ENCODE measurements at regions not wholly inside any gene's neighbourhood (a gene's known extent, or its start where the extent isn't known, plus 50 kb on each side); places are given as distances from the start of the nearest gene placed in this dataset.

DNA sequence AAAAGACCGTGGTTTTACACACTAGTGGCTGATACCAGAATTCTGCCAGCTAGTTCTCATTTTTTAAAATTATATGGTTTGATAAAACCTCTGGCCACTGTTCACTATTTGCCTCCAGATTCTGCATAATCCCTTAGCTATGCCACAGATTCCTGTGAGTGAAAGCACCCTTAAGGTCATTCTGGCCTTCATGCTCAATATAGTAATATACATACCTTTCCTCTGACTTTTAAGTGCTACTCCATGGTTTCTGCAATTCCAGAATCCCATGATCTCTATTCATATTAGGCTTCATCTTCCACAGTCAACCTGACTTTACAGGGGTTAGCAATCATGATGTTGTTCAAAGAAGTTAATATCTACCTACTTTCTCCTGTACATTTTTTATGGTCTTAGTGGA, 274.1 kb upstream of the EDNRB start:
- H3K9me3 ChIP-seq (ENCODE audit: low read length): no peaks in the 10 kb centered on the region
- Mint-ChIP-seq H3K27me3 (no peaks in the 10 kb centered on the region), H3K4me1 (no peaks in the 10 kb centered on the region), H3K9me3 (peaks cover 0 to 2% (median 0%) of the 10 kb centered on the region in 5 donors), H3K4me3 (no peak overlapping the region), H3K36me3 (no peaks in the 10 kb centered on the region), H3K27ac (no peak overlapping the region)
- no peaks in the 10 kb centered on the region for H3K4me1 ChIP-seq (ENCODE audit: insufficient read depth, low read length)
- no peaks in the 10 kb centered on the region for H3K36me3 ChIP-seq (ENCODE audit: insufficient read depth, low read length)
- no peaks in the 10 kb centered on the region for H3K27me3 ChIP-seq (ENCODE audit: insufficient read depth, low read length, poor library complexity, severe bottlenecking)
- no peak overlapping the region for H3K27ac ChIP-seq (ENCODE audit: low read depth, low read length)
- no peak for DNase-seq
- ChIA-PET POLR2A (no interaction called here), CTCF (no interaction called here)
- H3K4me3 ChIP-seq (ENCODE audit: low read length): no peak overlapping the region

GRCh38 chr13:78190296-78190695, 271.7 kb upstream of the EDNRB start:
- no peak for DNase-seq
- no peak overlapping the region for H3K4me3 Mint-ChIP-seq
- Histone ChIP-seq H3K27ac (ENCODE audit: low read depth, low read length) (no peak overlapping the region), H3K27me3 (ENCODE audit: insufficient read depth, low read length, poor library complexity, severe bottlenecking) (no peaks in the 10 kb centered on the region), H3K36me3 (ENCODE audit: insufficient read depth, low read length) (no peaks in the 10 kb centered on the region), H3K4me1 (ENCODE audit: insufficient read depth, low read length) (no peaks in the 10 kb centered on the region), H3K9me3 (ENCODE audit: low read length) (no peaks in the 10 kb centered on the region), H3K4me3 (ENCODE audit: low read length) (no peak overlapping the region)
- no peaks in the 10 kb centered on the region for H3K27me3 Mint-ChIP-seq
- H3K36me3 Mint-ChIP-seq: no peaks in the 10 kb centered on the region
- no peak overlapping the region for H3K27ac Mint-ChIP-seq
- peaks cover 0 to 2% (median 0%) of the 10 kb centered on the region in 5 donors for H3K9me3 Mint-ChIP-seq
- ChIA-PET POLR2A (no interaction called here), CTCF (no interaction called here)
- no peaks in the 10 kb centered on the region for H3K4me1 Mint-ChIP-seq

DNA sequence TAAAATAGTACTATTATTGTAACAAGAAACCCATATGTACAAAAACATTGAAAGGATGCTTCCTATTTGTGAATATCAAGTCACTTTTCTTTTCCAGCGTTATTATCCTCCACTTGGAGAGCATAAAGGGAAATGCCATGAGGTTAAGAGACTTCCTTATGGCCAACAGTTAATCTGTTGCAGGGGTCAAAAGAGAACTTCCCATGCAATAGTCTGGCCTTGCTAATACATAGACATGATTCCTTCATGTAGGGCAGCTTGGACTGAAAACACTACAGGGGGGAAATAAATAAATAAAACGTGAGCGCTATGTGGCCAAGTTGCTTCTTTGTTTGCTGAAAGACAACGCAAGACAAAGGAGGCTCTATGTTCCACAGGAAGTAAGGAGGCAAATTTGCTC, 269.1 kb upstream of the EDNRB start:
- Histone ChIP-seq H3K27me3 (ENCODE audit: insufficient read depth, low read length, poor library complexity, severe bottlenecking) (no peaks in the 10 kb centered on the region), H3K36me3 (ENCODE audit: insufficient read depth, low read length) (no peaks in the 10 kb centered on the region), H3K27ac (ENCODE audit: low read depth, low read length) (no peak overlapping the region), H3K4me3 (ENCODE audit: low read length) (no peak overlapping the region), H3K9me3 (ENCODE audit: low read length) (no peaks in the 10 kb centered on the region), H3K4me1 (ENCODE audit: insufficient read depth, low read length) (no peaks in the 10 kb centered on the region)
- DNase-seq: no peak
- ChIA-PET POLR2A (no interaction called here), CTCF (no interaction called here)
- Mint-ChIP-seq H3K4me1 (no peaks in the 10 kb centered on the region), H3K36me3 (no peaks in the 10 kb centered on the region), H3K27ac (no peak overlapping the region), H3K4me3 (no peak overlapping the region), H3K27me3 (peaks cover 0 to 4% of the 10 kb centered on the region in 2 donors), H3K9me3 (peaks cover 0 to 2% (median 0%) of the 10 kb centered on the region in 5 donors)

GRCh38 chr13:78185700-78186099, 267.1 kb upstream of the EDNRB start:
- Mint-ChIP-seq H3K4me3 (no peak overlapping the region), H3K36me3 (no peaks in the 10 kb centered on the region), H3K9me3 (peaks cover 0 to 2% (median 0%) of the 10 kb centered on the region in 5 donors), H3K27me3 (peaks cover 0 to 4% of the 10 kb centered on the region in 2 donors), H3K4me1 (no peaks in the 10 kb centered on the region), H3K27ac (no peak overlapping the region)
- Histone ChIP-seq H3K36me3 (ENCODE audit: insufficient read depth, low read length) (no peaks in the 10 kb centered on the region), H3K9me3 (ENCODE audit: low read length) (no peaks in the 10 kb centered on the region), H3K4me3 (ENCODE audit: low read length) (no peak overlapping the region), H3K4me1 (ENCODE audit: insufficient read depth, low read length) (no peaks in the 10 kb centered on the region), H3K27me3 (ENCODE audit: insufficient read depth, low read length, poor library complexity, severe bottlenecking) (no peaks in the 10 kb centered on the region), H3K27ac (ENCODE audit: low read depth, low read length) (no peak overlapping the region)
- ChIA-PET POLR2A (no interaction called here), CTCF (no interaction called here)
- DNase-seq: no peak

DNA sequence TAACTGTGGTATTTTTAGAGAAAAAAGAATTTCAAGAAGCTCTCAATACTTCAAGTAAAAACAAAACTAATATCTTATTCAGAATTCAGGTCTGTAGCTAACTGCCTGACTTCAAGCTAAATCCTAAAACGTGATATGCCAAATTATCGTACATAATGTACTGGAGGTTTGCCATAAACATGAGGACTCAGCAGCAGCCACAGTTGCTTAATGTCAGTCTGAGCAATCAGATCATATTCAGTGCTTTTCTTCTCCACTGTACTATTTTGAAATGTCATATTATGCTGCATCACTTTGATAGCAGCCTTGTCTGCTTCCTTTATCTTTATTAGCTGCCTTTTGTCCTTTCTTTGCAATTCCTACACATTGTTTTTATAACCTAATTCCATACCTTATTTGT, 265.1 kb upstream of the EDNRB start:
- H3K4me3 Mint-ChIP-seq: no peak overlapping the region
- no peak overlapping the region for H3K27ac Mint-ChIP-seq
- H3K27me3 Mint-ChIP-seq: peaks cover 0 to 4% of the 10 kb centered on the region in 2 donors

DNA sequence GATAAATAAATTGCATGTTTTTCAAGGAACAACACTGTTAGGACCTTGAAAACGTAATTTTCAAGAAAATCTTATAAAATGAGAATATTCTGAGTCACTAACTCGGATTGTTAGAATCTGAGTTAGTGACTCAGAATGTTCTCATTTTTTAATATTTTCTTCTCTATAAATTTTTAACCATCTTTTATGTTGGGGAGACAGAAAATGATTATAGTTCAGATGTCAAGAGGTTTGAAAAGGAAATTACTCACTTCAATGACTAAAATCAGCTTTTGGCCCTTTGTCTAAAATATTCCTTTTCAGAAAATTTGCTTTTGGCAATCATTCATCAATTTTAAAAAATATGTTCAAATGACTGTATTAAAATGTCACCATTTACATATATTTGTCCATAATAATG, 264.2 kb upstream of the EDNRB start:
- no peak overlapping the region for H3K27ac Mint-ChIP-seq
- H3K4me1 ChIP-seq (ENCODE audit: insufficient read depth, low read length): no peaks in the 10 kb centered on the region
- no peaks in the 10 kb centered on the region for H3K27me3 ChIP-seq (ENCODE audit: insufficient read depth, low read length, poor library complexity, severe bottlenecking)
- H3K9me3 Mint-ChIP-seq: peaks cover 0 to 7% (median 3%) of the 10 kb centered on the region in 5 donors
- H3K9me3 ChIP-seq (ENCODE audit: low read length): no peaks in the 10 kb centered on the region
- ChIA-PET POLR2A (no interaction called here), CTCF (no interaction called here)
- no peaks in the 10 kb centered on the region for H3K36me3 Mint-ChIP-seq
- no peak overlapping the region for H3K4me3 ChIP-seq (ENCODE audit: low read length)
- DNase-seq: no peak
- peaks cover 0 to 4% of the 10 kb centered on the region in 2 donors for H3K27me3 Mint-ChIP-seq
- H3K4me1 Mint-ChIP-seq: no peaks in the 10 kb centered on the region
- H3K36me3 ChIP-seq (ENCODE audit: insufficient read depth, low read length): no peaks in the 10 kb centered on the region
- no peak overlapping the region for H3K4me3 Mint-ChIP-seq
- no peak overlapping the region for H3K27ac ChIP-seq (ENCODE audit: low read depth, low read length)

More for the DNA sequence above, 265.1 kb upstream of the EDNRB start:
- no peaks in the 10 kb centered on the region for H3K4me1 Mint-ChIP-seq
- Histone ChIP-seq H3K4me3 (ENCODE audit: low read length) (no peak overlapping the region), H3K27ac (ENCODE audit: low read depth, low read length) (no peak overlapping the region), H3K27me3 (ENCODE audit: insufficient read depth, low read length, poor library complexity, severe bottlenecking) (no peaks in the 10 kb centered on the region), H3K4me1 (ENCODE audit: insufficient read depth, low read length) (no peaks in the 10 kb centered on the region), H3K9me3 (ENCODE audit: low read length) (no peaks in the 10 kb centered on the region), H3K36me3 (ENCODE audit: insufficient read depth, low read length) (no peaks in the 10 kb centered on the region)
- ChIA-PET CTCF (no interaction called here), POLR2A (no interaction called here)
- H3K36me3 Mint-ChIP-seq: no peaks in the 10 kb centered on the region
- no peak for DNase-seq
- peaks cover 0 to 7% (median 3%) of the 10 kb centered on the region in 5 donors for H3K9me3 Mint-ChIP-seq

- Mint-ChIP-seq H3K27me3 (peaks cover 3 to 5% of the 10 kb centered on the region in 2 donors), H3K36me3 (no peaks in the 10 kb centered on the region), H3K4me3 (no peak overlapping the region), H3K27ac (no peak overlapping the region), H3K4me1 (no peaks in the 10 kb centered on the region), H3K9me3 (peaks cover 0 to 12% (median 3%) of the 10 kb centered on the region in 5 donors)
- no peaks in the 10 kb centered on the region for H3K36me3 ChIP-seq (ENCODE audit: insufficient read depth, low read length)
- no peak for DNase-seq
- H3K27me3 ChIP-seq (ENCODE audit: insufficient read depth, low read length, poor library complexity, severe bottlenecking): no peaks in the 10 kb centered on the region
- no peak overlapping the region for H3K4me3 ChIP-seq (ENCODE audit: low read length)
- ChIA-PET CTCF (no interaction called here), POLR2A (no interaction called here)
- no peaks in the 10 kb centered on the region for H3K4me1 ChIP-seq (ENCODE audit: insufficient read depth, low read length)
- H3K27ac ChIP-seq (ENCODE audit: low read depth, low read length): no peak overlapping the region
- H3K9me3 ChIP-seq (ENCODE audit: low read length): no peaks in the 10 kb centered on the region
Measured at GRCh38 chr13:78177306-78177705, 258.7 kb upstream of the EDNRB start.

DNA sequence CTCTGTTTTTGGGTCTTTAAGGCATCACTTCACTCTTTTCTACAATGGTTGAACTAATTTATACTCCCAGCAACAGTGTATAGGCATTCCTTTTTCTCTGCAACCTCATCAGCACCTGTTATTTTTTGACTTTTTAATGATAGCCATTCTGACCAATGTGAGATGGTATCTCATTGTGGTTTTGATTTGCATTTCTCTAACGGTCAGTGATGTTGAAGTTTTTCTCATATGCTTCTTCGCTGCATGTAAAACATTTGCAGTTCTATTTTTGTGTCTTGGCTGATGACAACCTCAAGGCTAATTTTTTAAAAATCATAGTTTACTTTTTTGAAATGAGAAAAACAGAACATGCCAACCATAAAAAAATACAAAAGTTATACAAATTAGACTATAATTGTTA, 258.2 kb upstream of the EDNRB start:
- no peaks in the 10 kb centered on the region for H3K9me3 ChIP-seq (ENCODE audit: low read length)
- no peaks in the 10 kb centered on the region for H3K36me3 Mint-ChIP-seq

GRCh38 chr13:78169386-78169785, 250.8 kb upstream of the EDNRB start:
- H3K27me3 Mint-ChIP-seq: peaks cover 3 to 7% of the 10 kb centered on the region in 2 donors
- Histone ChIP-seq H3K27ac (ENCODE audit: low read depth, low read length) (no peak overlapping the region), H3K9me3 (ENCODE audit: low read length) (no peaks in the 10 kb centered on the region), H3K27me3 (ENCODE audit: insufficient read depth, low read length, poor library complexity, severe bottlenecking) (no peaks in the 10 kb centered on the region), H3K4me3 (ENCODE audit: low read length) (no peak overlapping the region), H3K4me1 (ENCODE audit: insufficient read depth, low read length) (no peaks in the 10 kb centered on the region), H3K36me3 (ENCODE audit: insufficient read depth, low read length) (no peaks in the 10 kb centered on the region)
- H3K4me1 Mint-ChIP-seq: no peaks in the 10 kb centered on the region
- H3K9me3 Mint-ChIP-seq: peaks cover 0 to 3% (median 1%) of the 10 kb centered on the region in 5 donors
- no peak overlapping the region for H3K4me3 Mint-ChIP-seq
- DNase-seq: no peak
- H3K36me3 Mint-ChIP-seq: no peaks in the 10 kb centered on the region
- no peak overlapping the region for H3K27ac Mint-ChIP-seq
- ChIA-PET POLR2A (no interaction called here), CTCF (no interaction called here)

More for the DNA sequence above, 258.2 kb upstream of the EDNRB start:
- no peaks in the 10 kb centered on the region for H3K4me1 ChIP-seq (ENCODE audit: insufficient read depth, low read length)
- no peak overlapping the region for H3K4me3 ChIP-seq (ENCODE audit: low read length)
- Mint-ChIP-seq H3K4me3 (no peak overlapping the region), H3K27me3 (peaks cover 3 to 7% of the 10 kb centered on the region in 2 donors), H3K9me3 (peaks cover 0 to 13% (median 3%) of the 10 kb centered on the region in 5 donors), H3K27ac (no peak overlapping the region), H3K4me1 (no peaks in the 10 kb centered on the region)
- ChIA-PET POLR2A (no interaction called here), CTCF (no interaction called here)
- H3K36me3 ChIP-seq (ENCODE audit: insufficient read depth, low read length): no peaks in the 10 kb centered on the region
- H3K27ac ChIP-seq (ENCODE audit: low read depth, low read length): no peak overlapping the region
- H3K27me3 ChIP-seq (ENCODE audit: insufficient read depth, low read length, poor library complexity, severe bottlenecking): no peaks in the 10 kb centered on the region
- no peak for DNase-seq
